Testis (tissue), 2 donors: ENCODE measurements at regions not wholly inside any gene's neighbourhood (a gene's known extent, or its start where the extent isn't known, plus 50 kb on each side); places are given as distances from the start of the nearest gene placed in this dataset.

ENCODE experiments used
- DNase-seq: peaks from one replicate; pipeline ENCODE4 v3.0.0-alpha.2; 2019
- H3K27ac ChIP-seq, 2 donors: fragments of 200-600 bp; sonication (generic); one replicate each; pipeline ENCODE4 v1.5.1; 2019
- H3K27me3 ChIP-seq: fragments of 200-600 bp; sonication (generic); one replicate; pipeline ENCODE4 v1.5.1; 2019
- H3K36me3 ChIP-seq: fragments of 200-600 bp; sonication (generic); one replicate; pipeline ENCODE4 v1.5.1; 2017; ENCODE audit warnings: low read depth; ENCODE audit errors: missing control alignments
- H3K4me1 ChIP-seq: fragments of 200-600 bp; sonication (generic); one replicate; pipeline ENCODE4 v1.5.1; 2019
- H3K4me3 ChIP-seq, 2 donors: fragments of 200-600 bp; sonication (generic); one replicate each; pipeline ENCODE4 v1.5.1; 2017 to 2019
- H3K9me3 ChIP-seq: fragments of 200-600 bp; sonication (generic); one replicate; pipeline ENCODE4 v1.5.1; 2017
- CTCF ChIP-seq, 3 experiments: fragments of 450-650 bp in 2 of 3; fragments of 200-600 bp in 1 of 3; sonication (generic) in 1 of 3; IDR thresholded peaks; one replicate each; pipeline ENCODE4 v1.5.1; 2016 to 2019; ENCODE audit warnings: antibody characterized with exemption in 3 of 3, mild to moderate bottlenecking in 2 of 3, moderate library complexity in 1 of 3
- POLR2A ChIP-seq: fragments of 450-650 bp; IDR thresholded peaks from one replicate; pipeline ENCODE4 v1.6.1; 2017; ENCODE audit warnings: antibody characterized with exemption, mild to moderate bottlenecking, moderate library complexity
- WGBS, 2 donors: methylation state at CpG; one replicate each; pipeline ENCODE4 v1.1.5; 2018; 5-methylcytosine and 5-hydroxymethylcytosine counted together
- intact Hi-C: fragments of 100-400 bp; cut with DNase I; formaldehyde crosslinking; loops from one replicate; pipeline ENCODE4 v1.15.1; 2023; ENCODE audit warnings: low total_unique reads

DNA sequence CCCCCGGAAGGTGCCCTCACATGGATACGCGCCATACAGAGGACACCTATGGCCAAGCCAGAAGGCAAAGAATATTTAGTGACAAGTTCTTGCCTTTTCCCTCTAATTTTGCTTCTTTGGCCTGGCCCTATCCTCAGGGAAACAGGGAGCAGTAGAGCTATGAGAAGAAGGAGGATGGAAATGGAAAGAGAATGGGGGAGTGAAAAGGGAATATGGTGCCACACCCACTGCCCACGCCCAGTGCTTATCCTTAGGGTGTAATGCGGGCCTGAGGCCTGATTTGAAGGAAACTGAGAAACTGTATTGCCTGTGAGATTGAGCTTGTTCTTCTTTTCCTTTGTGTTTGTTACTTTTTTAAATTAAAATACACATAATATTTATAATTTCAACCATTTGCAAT lies 255.1 kb downstream of the HS3ST3A1 start:
- no peaks in the 10 kb centered on the region for H3K27me3 ChIP-seq

DNA sequence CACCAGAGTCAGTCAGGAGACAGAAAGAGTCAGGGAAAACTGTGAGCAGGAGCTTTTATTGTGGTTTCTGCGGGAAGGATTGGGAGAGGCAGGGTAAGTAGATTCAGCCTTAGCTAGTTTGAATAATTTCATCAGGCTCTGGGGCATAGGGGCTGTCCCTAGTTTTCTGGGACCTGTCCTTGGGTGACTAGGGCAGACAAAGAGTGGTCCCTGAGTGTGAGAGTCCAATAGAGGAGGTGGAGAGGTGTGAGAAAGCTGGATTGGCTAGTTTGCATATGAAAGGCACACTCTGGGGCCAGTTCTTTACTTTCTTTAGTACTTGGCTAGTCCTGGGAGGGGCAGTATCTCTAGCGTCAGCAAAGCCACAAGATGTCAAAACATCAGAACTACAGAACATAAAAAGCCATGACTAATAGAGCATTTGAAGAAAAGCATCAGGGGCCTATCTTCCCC lies 255.6 kb downstream of the HS3ST3A1 start:
- intact Hi-C loops, result no loop called here
- no peaks in the 10 kb centered on the region for H3K4me1 ChIP-seq
- no peak overlapping the region for H3K27ac ChIP-seq
- TF ChIP-seq POLR2A (no peak), CTCF (IDR thresholded peaks at IDR 0.05) (no peak)
- H3K27me3 ChIP-seq, result no peaks in the 10 kb centered on the region
- H3K9me3 ChIP-seq, result no peaks in the 10 kb centered on the region
- no peak for DNase-seq
- 62 to 76% methylated on average over 2 of the region's 2 CpGs for WGBS, 2 donors
- H3K36me3 ChIP-seq, result no peaks in the 10 kb centered on the region
- H3K4me3 ChIP-seq, result no peak overlapping the region

More for the DNA sequence above, 255.1 kb downstream of the HS3ST3A1 start:
- H3K27ac ChIP-seq, result no peak overlapping the region
- DNase-seq, result no peak
- intact Hi-C loops, result no loop called here
- H3K36me3 ChIP-seq, result no peaks in the 10 kb centered on the region
- no peak overlapping the region for H3K4me3 ChIP-seq
- 89 to 99% methylated on average over 5 of the region's 5 CpGs for WGBS, 2 donors
- TF ChIP-seq POLR2A, result no peak
- TF ChIP-seq CTCF (IDR thresholded peaks at IDR 0.05), result no peak
- H3K4me1 ChIP-seq, result no peaks in the 10 kb centered on the region
- no peaks in the 10 kb centered on the region for H3K9me3 ChIP-seq

- no peaks in the 10 kb centered on the region for H3K27me3 ChIP-seq
- intact Hi-C loops, result no loop called here
- no peaks in the 10 kb centered on the region for H3K36me3 ChIP-seq
- H3K9me3 ChIP-seq, result no peaks in the 10 kb centered on the region
- DNase-seq, result no peak
- no peak for TF ChIP-seq CTCF (IDR thresholded peaks at IDR 0.05)
- no peak for TF ChIP-seq POLR2A
- 82 to 85% methylated on average over 1 of the region's 1 CpG for WGBS, 2 donors
- H3K27ac ChIP-seq, result no peak overlapping the region
- no peak overlapping the region for H3K4me3 ChIP-seq
- H3K4me1 ChIP-seq, result no peaks in the 10 kb centered on the region
Measured at GRCh38 chr17:13338421-13338820, 263.3 kb downstream of the HS3ST3A1 start.

DNA sequence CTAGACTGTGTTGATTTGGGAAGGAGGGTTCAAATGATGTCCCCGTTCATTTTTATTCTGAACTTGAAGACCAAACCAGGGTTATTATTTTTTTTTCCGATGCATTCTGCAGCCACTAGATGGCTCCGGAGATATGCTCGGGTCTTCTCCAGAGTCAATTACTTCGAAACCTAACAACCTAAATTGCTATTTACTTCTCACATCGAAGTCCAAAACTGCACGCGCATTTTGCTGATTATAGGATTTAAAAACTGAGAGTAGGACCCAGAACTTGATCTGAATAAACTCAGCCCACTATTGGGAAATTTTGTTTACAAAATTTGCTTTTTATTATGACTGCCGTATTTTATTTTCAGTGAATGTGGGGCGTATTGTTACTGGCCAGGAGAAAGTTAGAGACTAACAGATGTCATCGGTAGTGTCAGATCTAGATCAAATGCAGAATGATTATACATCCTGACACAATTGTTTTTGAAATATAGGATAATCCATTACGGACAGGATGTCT lies 263.8 kb downstream of the HS3ST3A1 start:
- Histone ChIP-seq H3K9me3 (no peaks in the 10 kb centered on the region), H3K27ac (no peak overlapping the region), H3K27me3 (no peaks in the 10 kb centered on the region), H3K4me3 (no peak overlapping the region), H3K36me3 (no peaks in the 10 kb centered on the region), H3K4me1 (no peaks in the 10 kb centered on the region)
- WGBS, 2 donors, result 5 to 7% methylated on average over 12 of the region's 12 CpGs
- intact Hi-C loops, result no loop called here
- TF ChIP-seq CTCF (IDR thresholded peaks at IDR 0.05) (peak; percentile 64 to 79 (median 66)), POLR2A (no peak)
- peak; percentile 59 for DNase-seq

- no peaks in the 10 kb centered on the region for H3K36me3 ChIP-seq
- no peaks in the 10 kb centered on the region for H3K27me3 ChIP-seq
- DNase-seq, result no peak
- TF ChIP-seq CTCF (IDR thresholded peaks at IDR 0.05) (no peak), POLR2A (no peak)
- no peak overlapping the region for H3K4me3 ChIP-seq
- H3K4me1 ChIP-seq, result no peaks in the 10 kb centered on the region
- WGBS, 2 donors, result 59 to 62% methylated on average over 5 of the region's 5 CpGs
- intact Hi-C loops, result no loop called here
- H3K9me3 ChIP-seq, result no peaks in the 10 kb centered on the region
- H3K27ac ChIP-seq, result no peak overlapping the region
Measured at GRCh38 chr17:13337151-13337550, 264.6 kb downstream of the HS3ST3A1 start.
